H9 (cell line): ENCODE measurements at regions not wholly inside any gene's neighbourhood (a gene's known extent, or its start where the extent isn't known, plus 50 kb on each side); places are given as distances from the start of the nearest gene placed in this dataset.

Experiments used
- DNase-seq: peaks from one replicate; pipeline ENCODE4 v3.0.0-alpha.2; 2017
- H2AFZ ChIP-seq: one replicate; pipeline ENCODE4 v1.6.1; 2013; ENCODE audit warnings: mild to moderate bottlenecking, low read length, control low read depth, moderate library complexity
- H2AK5ac ChIP-seq: 2 replicates; pipeline ENCODE4 v1.6.1; 2013; ENCODE audit warnings: low read length, control low read depth, mixed read lengths; ENCODE audit not compliant: insufficient read length
- H2BK120ac ChIP-seq: one replicate; pipeline ENCODE4 v1.6.1; 2013; ENCODE audit warnings: low read depth, mild to moderate bottlenecking, low read length, control low read depth, inconsistent platforms; ENCODE audit not compliant: poor library complexity, severe bottlenecking
- H2BK12ac ChIP-seq: 2 replicates; pipeline ENCODE4 v1.6.1; 2013; ENCODE audit warnings: low read length, control low read depth, mixed read lengths, low read depth; ENCODE audit not compliant: insufficient read length
- H2BK15ac ChIP-seq: 2 replicates; pipeline ENCODE4 v1.6.1; 2013; ENCODE audit warnings: low read depth, low read length, control low read depth
- H2BK20ac ChIP-seq: one replicate; pipeline ENCODE4 v1.6.1; 2013; ENCODE audit warnings: low read depth, mild to moderate bottlenecking, low read length, control low read depth, inconsistent platforms; ENCODE audit not compliant: poor library complexity, severe bottlenecking
- H2BK5ac ChIP-seq: 2 replicates; pipeline ENCODE4 v1.6.1; 2013; ENCODE audit warnings: low read length, control low read depth, mixed read lengths; ENCODE audit not compliant: insufficient read length
- H3K14ac ChIP-seq: 2 replicates; pipeline ENCODE4 v1.6.1; 2013; ENCODE audit warnings: low read length, control low read depth; ENCODE audit not compliant: insufficient read depth
- H3K18ac ChIP-seq: 2 replicates; pipeline ENCODE4 v1.6.1; 2013; ENCODE audit warnings: low read depth, mild to moderate bottlenecking, mixed read lengths, low read length, control low read depth; ENCODE audit not compliant: insufficient read length
- H3K23ac ChIP-seq: 2 replicates; pipeline ENCODE4 v1.6.1; 2013; ENCODE audit warnings: low read length, control low read depth, mixed read lengths, low read depth; ENCODE audit not compliant: insufficient read length
- H3K23me2 ChIP-seq: 2 replicates; pipeline ENCODE4 v1.6.1; 2013; ENCODE audit warnings: low read depth, mild to moderate bottlenecking, mixed read lengths, low read length, control low read depth; ENCODE audit not compliant: insufficient read length, poor library complexity, severe bottlenecking
- H3K27ac ChIP-seq: 2 replicates; pipeline ENCODE4 v1.5.1; 2013; ENCODE audit warnings: low read length, control low read depth, mixed read lengths, low read depth; ENCODE audit not compliant: insufficient read length
- H3K27me3 ChIP-seq: 2 replicates; pipeline ENCODE4 v1.6.1; 2013; ENCODE audit warnings: low read length, control low read depth, inconsistent platforms; ENCODE audit not compliant: insufficient read depth
- H3K4ac ChIP-seq: 2 replicates; pipeline ENCODE4 v1.6.1; 2013; ENCODE audit warnings: low read depth, mild to moderate bottlenecking, control low read depth, inconsistent platforms, low read length, moderate library complexity
- H3K4me1 ChIP-seq: 2 replicates; pipeline ENCODE4 v1.6.1; 2013; ENCODE audit warnings: low read length, control low read depth, inconsistent platforms; ENCODE audit not compliant: insufficient read depth
- H3K4me2 ChIP-seq: 2 replicates; pipeline ENCODE4 v1.6.1; 2013; ENCODE audit warnings: low read length, control low read depth, mixed read lengths; ENCODE audit not compliant: insufficient read length, insufficient read depth
- H3K56ac ChIP-seq: 2 replicates; pipeline ENCODE4 v1.6.1; 2013; ENCODE audit warnings: low read depth, mild to moderate bottlenecking, mixed read lengths, low read length, control low read depth; ENCODE audit not compliant: insufficient read length
- H3K79me1 ChIP-seq: 2 replicates; pipeline ENCODE4 v1.6.1; 2013; ENCODE audit warnings: low read depth, mild to moderate bottlenecking, moderate library complexity, low read length, control low read depth, inconsistent platforms; ENCODE audit not compliant: insufficient read depth, poor library complexity, severe bottlenecking
- H3K79me2 ChIP-seq: 2 replicates; pipeline ENCODE4 v1.6.1; 2013; ENCODE audit warnings: low read length, control low read depth, inconsistent platforms; ENCODE audit not compliant: insufficient read depth
- H3K9ac ChIP-seq: 2 replicates; pipeline ENCODE4 v1.6.1; 2013; ENCODE audit warnings: low read length, control low read depth, mixed read lengths; ENCODE audit not compliant: insufficient read length; ENCODE audit errors: extremely low read depth
- H3K9me3 ChIP-seq: one replicate; pipeline ENCODE4 v1.6.1; 2013; ENCODE audit warnings: low read depth, low read length, inconsistent platforms; ENCODE audit not compliant: control insufficient read depth
- H3T11ph ChIP-seq: one replicate; pipeline ENCODE4 v1.6.1; 2013; ENCODE audit warnings: mild to moderate bottlenecking, low read length, control low read depth, inconsistent platforms
- H4K20me1 ChIP-seq: one replicate; pipeline ENCODE4 v1.6.1; 2013; ENCODE audit not compliant: control insufficient read depth, insufficient read length, insufficient read depth
- H4K5ac ChIP-seq: 2 replicates; pipeline ENCODE4 v1.6.1; 2013; ENCODE audit warnings: low read depth, mild to moderate bottlenecking, mixed read lengths, low read length, control low read depth; ENCODE audit not compliant: insufficient read length
- H4K8ac ChIP-seq: replicated peaks from 2 replicates; pipeline ENCODE4 v1.6.1; 2013; ENCODE audit warnings: low read length, control low read depth, mixed read lengths, low read depth; ENCODE audit not compliant: insufficient read length
- H4K91ac ChIP-seq: 2 replicates; pipeline ENCODE4 v1.6.1; 2013; ENCODE audit warnings: low read depth, mild to moderate bottlenecking, moderate library complexity, mixed read lengths, low read length, control low read depth; ENCODE audit not compliant: insufficient read length
- H3K27ac Mint-ChIP-seq, 3 experiments: 2 replicates in 2 of 3; 3 replicates in 1 of 3; pipeline ENCODE4 v1.8.0; 2020 to 2021; ENCODE audit warnings: mixed read lengths in 3 of 3, mild to moderate bottlenecking in 1 of 3, moderate library complexity in 1 of 3
- H3K27me3 Mint-ChIP-seq: 2 replicates; pipeline ENCODE4 v1.8.0; 2021; ENCODE audit warnings: low read depth, mild to moderate bottlenecking, moderate library complexity, mixed read lengths
- H3K36me3 Mint-ChIP-seq, 3 experiments: 2 replicates in 2 of 3; 3 replicates in 1 of 3; pipeline ENCODE4 v1.8.0; 2020 to 2021; ENCODE audit warnings: low read depth in 3 of 3, mixed read lengths in 3 of 3; ENCODE audit not compliant: insufficient read depth in 1 of 3
- H3K4me1 Mint-ChIP-seq, 2 experiments: 2 replicates each; pipeline ENCODE4 v1.8.0; 2020; ENCODE audit warnings: mixed read lengths in 2 of 2
- H3K4me3 Mint-ChIP-seq, 2 experiments: 2 replicates in 1 of 2; 3 replicates in 1 of 2; pipeline ENCODE4 v1.8.0; 2020 to 2021; ENCODE audit warnings: mild to moderate bottlenecking in 2 of 2, mixed read lengths in 2 of 2, moderate library complexity in 1 of 2
- H3K9me3 Mint-ChIP-seq, 2 experiments: 2 replicates in 1 of 2; 3 replicates in 1 of 2; pipeline ENCODE4 v1.8.0; 2020; ENCODE audit warnings: mild to moderate bottlenecking in 2 of 2, mixed read lengths in 2 of 2, moderate library complexity in 1 of 2
- WGBS: extraction: QIAGEN DNeasy Blood & Tissue Kit; methylation state at CpG from one replicate; pipeline ENCODE4 v1.1.7; 2013; ENCODE audit warnings: missing lambda C conversion rate, low lambda C conversion rate, mixed read lengths; ENCODE audit not compliant: insufficient read length; ENCODE audit errors: extremely low coverage; 5-methylcytosine and 5-hydroxymethylcytosine counted together
- TF ChIP-seq, protein P1 (sequence below): fragments of 200-600 bp; sonication (generic); conservative IDR thresholded peaks from 3 replicates; pipeline ENCODE4 v1.8.0; 2021; ENCODE audit warnings: antibody characterized with exemption, mild to moderate bottlenecking

DNA sequence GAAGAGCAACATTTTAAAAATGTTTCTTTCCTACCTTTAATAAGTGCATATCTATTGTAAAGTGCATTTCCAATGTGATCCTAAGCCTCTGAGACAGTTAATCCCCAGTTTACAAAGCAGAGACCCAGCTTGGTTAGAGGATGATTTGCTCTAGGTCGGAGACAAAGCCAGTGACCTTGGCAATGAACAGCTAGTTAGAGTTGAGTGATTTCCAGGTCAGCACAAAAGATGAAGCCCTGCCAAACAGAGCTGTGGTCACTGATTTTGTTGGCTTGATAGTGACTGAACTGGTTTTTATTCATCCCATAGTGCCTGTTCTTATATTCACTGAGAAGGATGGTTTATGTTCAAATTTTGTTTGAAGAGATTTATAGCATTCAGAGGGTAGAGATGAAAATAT, 56.6 kb upstream of the CD83 start:
- no peak overlapping the region for H2BK5ac ChIP-seq
- Mint-ChIP-seq H3K36me3 (no peaks in the 10 kb centered on the region; a peak in 1 of 7 replicates), H3K9me3 (peaks cover 8 to 9% of the 10 kb centered on the region in 2 experiments; a peak in 4 of 5 replicates), H3K27ac (no peak overlapping the region), H3K27me3 (peaks cover 4% of the 10 kb centered on the region; the same call in 1 of the 2 replicates), H3K4me3 (no peak overlapping the region), H3K4me1 (no peaks in the 10 kb centered on the region)
- no peak overlapping the region for H2AK5ac ChIP-seq
- H4K20me1 ChIP-seq = no peaks in the 10 kb centered on the region
- no peaks in the 10 kb centered on the region for H3K79me2 ChIP-seq
- no peak overlapping the region for H4K91ac ChIP-seq
- H3K18ac ChIP-seq = no peak overlapping the region
- TF ChIP-seq, protein P1, sequence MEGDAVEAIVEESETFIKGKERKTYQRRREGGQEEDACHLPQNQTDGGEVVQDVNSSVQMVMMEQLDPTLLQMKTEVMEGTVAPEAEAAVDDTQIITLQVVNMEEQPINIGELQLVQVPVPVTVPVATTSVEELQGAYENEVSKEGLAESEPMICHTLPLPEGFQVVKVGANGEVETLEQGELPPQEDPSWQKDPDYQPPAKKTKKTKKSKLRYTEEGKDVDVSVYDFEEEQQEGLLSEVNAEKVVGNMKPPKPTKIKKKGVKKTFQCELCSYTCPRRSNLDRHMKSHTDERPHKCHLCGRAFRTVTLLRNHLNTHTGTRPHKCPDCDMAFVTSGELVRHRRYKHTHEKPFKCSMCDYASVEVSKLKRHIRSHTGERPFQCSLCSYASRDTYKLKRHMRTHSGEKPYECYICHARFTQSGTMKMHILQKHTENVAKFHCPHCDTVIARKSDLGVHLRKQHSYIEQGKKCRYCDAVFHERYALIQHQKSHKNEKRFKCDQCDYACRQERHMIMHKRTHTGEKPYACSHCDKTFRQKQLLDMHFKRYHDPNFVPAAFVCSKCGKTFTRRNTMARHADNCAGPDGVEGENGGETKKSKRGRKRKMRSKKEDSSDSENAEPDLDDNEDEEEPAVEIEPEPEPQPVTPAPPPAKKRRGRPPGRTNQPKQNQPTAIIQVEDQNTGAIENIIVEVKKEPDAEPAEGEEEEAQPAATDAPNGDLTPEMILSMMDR = no peak
- no peak overlapping the region for H2BK12ac ChIP-seq
- DNase-seq = no peak
- H4K8ac ChIP-seq = no peak overlapping the region
- H4K5ac ChIP-seq = no peak overlapping the region
- no peak overlapping the region for H2BK20ac ChIP-seq
- H2BK15ac ChIP-seq = no peak overlapping the region
- H3K9me3 ChIP-seq = no peaks in the 10 kb centered on the region
- H3T11ph ChIP-seq = no peak overlapping the region
- no peak overlapping the region for H3K23ac ChIP-seq
- no peak overlapping the region for H2BK120ac ChIP-seq
- no peak overlapping the region for H3K4me2 ChIP-seq
- H3K79me1 ChIP-seq = no peaks in the 10 kb centered on the region
- WGBS = no CpG with 5 or more reads among the region's 1 CpG
- no peaks in the 10 kb centered on the region for H3K23me2 ChIP-seq
- H3K4ac ChIP-seq = no peak overlapping the region
- no peak overlapping the region for H2AFZ ChIP-seq
- H3K9ac ChIP-seq = no peak overlapping the region
- no peak overlapping the region for H3K27ac ChIP-seq
- H3K14ac ChIP-seq = no peak overlapping the region
- H3K27me3 ChIP-seq = no peaks in the 10 kb centered on the region
- no peak overlapping the region for H3K56ac ChIP-seq
- no peaks in the 10 kb centered on the region for H3K4me1 ChIP-seq
